ENCODE measurements at regions not wholly inside any gene's neighbourhood (a gene's known extent, or its start where the extent isn't known, plus 50 kb on each side); places are given as distances from the start of the nearest gene placed in this dataset.

DNA sequence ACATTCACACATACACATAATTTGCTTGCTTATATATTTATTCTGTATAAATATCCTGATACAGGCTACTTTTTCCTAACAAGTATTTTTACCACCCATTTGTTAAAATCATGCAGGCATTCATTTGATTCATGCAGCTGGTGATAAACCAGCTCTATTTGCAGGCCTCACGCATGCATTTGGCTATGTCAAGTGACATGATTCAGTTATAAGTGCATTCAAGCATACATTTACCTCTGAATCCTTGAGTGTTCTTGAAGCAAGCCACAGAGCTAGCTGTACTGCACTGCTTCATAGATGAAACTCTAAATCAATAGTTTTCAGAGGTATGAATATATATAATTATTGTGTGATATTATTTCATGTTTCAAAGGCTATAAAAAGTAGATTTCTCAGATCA, 544.0 kb upstream of the AGA start:
- Histone ChIP-seq H4K20me1 (ENCODE audit: insufficient read depth) (no peaks in the 10 kb centered on the region), H3K4me2 (no peak overlapping the region), H3K4me3 (IDR thresholded peaks at IDR 0.05; ENCODE audit: insufficient read depth, low read depth, low read length) (no peak overlapping the region), H3K4me1 (ENCODE audit: low read depth, poor library complexity, severe bottlenecking) (no peaks in the 10 kb centered on the region), H3K36me3 (ENCODE audit: insufficient read depth) (no peaks in the 10 kb centered on the region), H3K9ac (no peak overlapping the region), H3K27me3 (ENCODE audit: insufficient read depth, low read depth) (no peaks in the 10 kb centered on the region), H3K27ac (no peak overlapping the region), H3K79me2 (ENCODE audit: insufficient read depth, low read depth) (no peaks in the 10 kb centered on the region), H2AFZ (ENCODE audit: low read depth) (no peak overlapping the region)
- TF ChIP-seq, protein P1, sequence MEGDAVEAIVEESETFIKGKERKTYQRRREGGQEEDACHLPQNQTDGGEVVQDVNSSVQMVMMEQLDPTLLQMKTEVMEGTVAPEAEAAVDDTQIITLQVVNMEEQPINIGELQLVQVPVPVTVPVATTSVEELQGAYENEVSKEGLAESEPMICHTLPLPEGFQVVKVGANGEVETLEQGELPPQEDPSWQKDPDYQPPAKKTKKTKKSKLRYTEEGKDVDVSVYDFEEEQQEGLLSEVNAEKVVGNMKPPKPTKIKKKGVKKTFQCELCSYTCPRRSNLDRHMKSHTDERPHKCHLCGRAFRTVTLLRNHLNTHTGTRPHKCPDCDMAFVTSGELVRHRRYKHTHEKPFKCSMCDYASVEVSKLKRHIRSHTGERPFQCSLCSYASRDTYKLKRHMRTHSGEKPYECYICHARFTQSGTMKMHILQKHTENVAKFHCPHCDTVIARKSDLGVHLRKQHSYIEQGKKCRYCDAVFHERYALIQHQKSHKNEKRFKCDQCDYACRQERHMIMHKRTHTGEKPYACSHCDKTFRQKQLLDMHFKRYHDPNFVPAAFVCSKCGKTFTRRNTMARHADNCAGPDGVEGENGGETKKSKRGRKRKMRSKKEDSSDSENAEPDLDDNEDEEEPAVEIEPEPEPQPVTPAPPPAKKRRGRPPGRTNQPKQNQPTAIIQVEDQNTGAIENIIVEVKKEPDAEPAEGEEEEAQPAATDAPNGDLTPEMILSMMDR (conservative IDR thresholded peaks at IDR 0.05; ENCODE audit: low read depth, low read length), result no peak

DNA sequence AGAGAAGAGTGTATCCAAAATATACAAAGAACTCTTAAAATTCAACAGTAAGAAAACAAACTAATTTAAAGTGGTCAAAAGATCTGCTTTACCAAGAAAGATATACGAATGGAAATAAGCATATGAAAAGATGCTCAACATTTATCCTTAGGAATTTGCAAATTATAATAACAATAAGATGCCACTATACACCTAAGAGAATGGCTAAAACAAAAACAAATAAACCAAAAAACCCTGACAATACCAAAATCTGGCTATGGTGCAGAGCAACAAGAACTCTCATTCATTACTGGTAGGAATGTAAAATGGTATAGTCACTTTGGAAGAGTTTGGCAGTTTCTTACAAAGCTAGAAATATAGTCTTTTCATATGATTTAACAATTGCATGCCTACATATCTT, 545.7 kb upstream of the AGA start:
- no peaks in the 10 kb centered on the region for H3K79me2 ChIP-seq (ENCODE audit: insufficient read depth, low read depth)
- H3K27ac ChIP-seq, result no peak overlapping the region
- no peaks in the 10 kb centered on the region for H4K20me1 ChIP-seq (ENCODE audit: insufficient read depth)
- H3K9ac ChIP-seq, result no peak overlapping the region
- H2AFZ ChIP-seq (ENCODE audit: low read depth), result no peak overlapping the region
- no peaks in the 10 kb centered on the region for H3K27me3 ChIP-seq (ENCODE audit: insufficient read depth, low read depth)
- H3K36me3 ChIP-seq (ENCODE audit: insufficient read depth), result no peaks in the 10 kb centered on the region
- H3K4me3 ChIP-seq (IDR thresholded peaks at IDR 0.05; ENCODE audit: insufficient read depth, low read depth, low read length), result no peak overlapping the region
- no peak overlapping the region for H3K4me2 ChIP-seq
- TF ChIP-seq, protein P1 (conservative IDR thresholded peaks at IDR 0.05; ENCODE audit: low read depth, low read length), result no peak
- H3K4me1 ChIP-seq (ENCODE audit: low read depth, poor library complexity, severe bottlenecking), result no peaks in the 10 kb centered on the region

DNA sequence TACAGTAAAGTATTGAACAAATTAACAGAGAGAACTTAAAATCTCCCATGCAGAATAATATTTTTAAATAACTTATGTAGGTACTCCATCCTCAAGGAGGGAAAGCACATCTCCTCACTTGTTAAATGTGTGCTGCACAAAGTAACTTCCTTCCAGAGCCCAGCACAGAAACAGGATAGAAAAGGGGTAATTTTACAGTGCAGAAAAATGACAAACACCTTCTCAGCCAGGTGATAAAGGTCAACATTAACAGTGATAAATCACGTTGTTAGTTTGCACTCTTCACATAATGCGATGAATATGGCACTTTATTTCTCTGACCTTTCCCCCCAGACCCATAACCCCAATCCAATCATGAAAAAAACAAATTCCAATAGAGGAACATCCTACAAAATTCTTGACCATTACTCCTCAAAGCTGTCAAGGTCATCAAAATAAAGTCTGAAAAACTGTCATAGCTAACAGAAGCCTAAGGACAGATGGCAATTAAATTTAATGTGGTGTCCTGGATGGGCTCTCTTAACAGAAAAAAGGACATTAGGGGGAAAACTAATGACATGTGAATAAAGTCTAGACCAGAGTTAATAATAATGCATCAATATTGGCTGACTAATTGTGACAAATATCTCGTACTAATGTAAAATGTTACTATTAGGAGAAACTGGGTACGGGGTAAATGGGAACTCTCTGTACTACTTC, 547.4 kb upstream of the AGA start:
- Histone ChIP-seq H2AFZ (ENCODE audit: low read depth) (no peak overlapping the region), H3K27ac (no peak overlapping the region), H3K79me2 (ENCODE audit: insufficient read depth, low read depth) (no peaks in the 10 kb centered on the region), H3K9ac (no peak overlapping the region), H3K4me2 (no peak overlapping the region), H3K27me3 (ENCODE audit: insufficient read depth, low read depth) (no peaks in the 10 kb centered on the region), H3K36me3 (ENCODE audit: insufficient read depth) (no peaks in the 10 kb centered on the region), H4K20me1 (ENCODE audit: insufficient read depth) (no peaks in the 10 kb centered on the region), H3K4me1 (ENCODE audit: low read depth, poor library complexity, severe bottlenecking) (no peaks in the 10 kb centered on the region), H3K4me3 (IDR thresholded peaks at IDR 0.05; ENCODE audit: insufficient read depth, low read depth, low read length) (no peak overlapping the region)
- TF ChIP-seq, protein P1 (conservative IDR thresholded peaks at IDR 0.05; ENCODE audit: low read depth, low read length), result no peak

DNA sequence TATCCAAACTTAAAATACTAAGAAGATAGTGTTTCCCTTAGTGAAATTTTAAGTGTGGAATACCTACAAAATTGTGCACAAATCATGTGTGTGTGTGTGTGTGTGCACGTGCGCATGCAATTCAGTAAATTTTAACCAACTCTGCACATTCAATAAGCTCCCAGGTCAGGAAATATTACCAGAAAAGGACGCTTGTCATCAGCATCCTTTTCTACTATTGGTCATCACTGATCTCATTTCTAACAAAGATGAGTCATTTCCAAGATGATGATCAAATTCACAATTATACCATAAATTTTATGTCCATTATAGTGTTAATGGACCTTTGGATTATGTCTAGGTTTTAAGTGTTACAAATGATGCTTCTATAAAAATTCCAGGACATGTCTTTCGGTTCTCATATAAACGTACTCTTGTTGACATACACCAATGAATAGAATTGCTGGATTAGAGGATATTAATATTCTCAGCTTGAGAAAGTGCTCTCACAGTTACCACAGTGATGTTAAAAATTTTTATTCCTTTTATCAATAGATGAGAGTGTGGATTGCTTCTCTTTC, 560.9 kb upstream of the AGA start:
- Histone ChIP-seq H3K27me3 (ENCODE audit: insufficient read depth, low read depth) (no peaks in the 10 kb centered on the region), H3K27ac (no peak overlapping the region)
- TF ChIP-seq, protein P1 (conservative IDR thresholded peaks at IDR 0.05; ENCODE audit: low read depth, low read length), result no peak

More for the DNA sequence above, 560.9 kb upstream of the AGA start:
- H3K4me3 ChIP-seq (IDR thresholded peaks at IDR 0.05; ENCODE audit: insufficient read depth, low read depth, low read length), result no peak overlapping the region
- H4K20me1 ChIP-seq (ENCODE audit: insufficient read depth), result no peaks in the 10 kb centered on the region
- no peaks in the 10 kb centered on the region for H3K79me2 ChIP-seq (ENCODE audit: insufficient read depth, low read depth)
- H3K4me2 ChIP-seq, result no peak overlapping the region
- no peaks in the 10 kb centered on the region for H3K4me1 ChIP-seq (ENCODE audit: low read depth, poor library complexity, severe bottlenecking)
- H2AFZ ChIP-seq (ENCODE audit: low read depth), result no peak overlapping the region
- H3K36me3 ChIP-seq (ENCODE audit: insufficient read depth), result no peaks in the 10 kb centered on the region
- no peak overlapping the region for H3K9ac ChIP-seq

All from KMS-11 (cell line).